ENCODE measurements at regions not wholly inside any gene's neighbourhood (a gene's known extent, or its start where the extent isn't known, plus 50 kb on each side); places are given as distances from the start of the nearest gene placed in this dataset.

DNA sequence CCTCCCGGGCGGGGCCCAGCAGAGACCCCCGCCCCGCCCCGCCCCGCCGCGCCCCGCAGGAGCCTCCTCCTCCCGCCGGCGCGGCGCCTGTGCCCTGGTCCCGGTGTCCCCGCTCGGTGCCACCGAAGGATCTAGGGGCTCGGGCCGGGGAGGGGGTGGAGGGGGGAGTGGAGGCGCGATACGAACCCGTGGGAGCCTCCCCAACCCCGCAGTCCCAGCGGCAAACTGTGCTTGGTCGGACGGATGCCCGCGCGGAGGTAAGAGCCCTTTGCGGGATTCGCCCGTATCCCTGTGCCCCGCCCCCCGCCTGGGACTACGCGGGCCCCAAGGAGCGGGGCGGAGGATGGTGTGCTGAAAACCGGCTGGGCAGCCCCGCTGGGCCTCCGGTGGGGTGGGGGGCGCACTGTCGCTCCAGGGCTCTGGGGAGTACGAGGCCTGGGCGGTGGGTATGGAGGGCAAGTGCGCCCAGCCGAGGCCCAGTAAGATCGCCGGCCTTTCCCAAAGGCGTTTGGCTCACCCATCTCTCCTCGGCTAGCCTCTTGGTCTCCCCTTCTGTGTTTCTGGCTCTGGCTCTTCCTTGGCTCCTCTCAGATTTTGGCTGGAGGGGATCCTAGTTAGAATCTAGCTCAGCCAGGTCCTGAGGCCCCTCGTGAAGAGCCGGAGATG is 65.6 kb upstream of the POLG start:
- no peak overlapping the region for H3K4me3 ChIP-seq (ENCODE audit: low read depth, low read length)

DNA sequence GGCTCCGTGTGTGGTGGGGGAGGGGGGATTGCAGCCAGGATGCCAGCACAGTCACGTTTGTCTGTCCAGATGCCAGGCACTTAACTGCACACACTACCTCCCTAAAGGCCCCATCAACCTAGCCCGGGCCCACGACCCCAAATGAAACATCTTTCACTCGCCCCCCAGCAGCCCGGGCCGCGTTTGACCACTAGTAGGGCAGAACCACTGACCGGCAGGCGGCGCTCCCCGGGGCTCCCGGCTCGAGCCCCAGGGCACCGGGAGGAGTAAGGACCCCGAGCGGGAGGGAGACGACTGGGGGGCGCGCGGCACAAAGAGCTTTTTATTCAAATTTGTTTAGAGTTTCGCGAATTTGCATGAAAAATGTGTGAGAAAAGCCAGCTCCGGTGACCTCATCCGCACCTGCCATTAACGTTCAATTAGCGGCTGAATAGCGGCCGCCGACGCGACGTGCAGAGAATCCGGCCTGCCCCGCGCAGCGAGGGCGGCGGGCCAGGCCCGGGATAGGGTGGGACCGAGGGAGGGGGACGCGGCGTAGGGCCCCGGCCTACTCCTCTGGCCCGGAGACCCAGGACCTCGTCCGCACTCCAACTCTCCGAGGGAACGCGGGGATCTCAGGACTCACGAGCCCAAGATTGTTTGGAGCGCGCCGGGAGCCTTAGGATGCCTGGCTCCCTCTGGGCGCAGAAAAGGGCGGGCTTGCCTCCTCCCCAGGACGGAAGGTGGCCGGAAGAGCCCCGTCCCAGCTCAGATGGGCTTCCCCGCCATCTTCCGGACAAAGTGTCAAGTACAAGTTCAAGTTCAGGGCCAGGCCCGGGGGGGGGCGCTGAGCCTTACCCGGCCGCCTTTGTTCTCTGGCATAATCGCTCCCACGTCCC is 64.9 kb upstream of the POLG start:
- H3K4me3 ChIP-seq (ENCODE audit: low read depth, low read length), result peak overlapping the region; percentile 13

- H3K4me3 ChIP-seq (ENCODE audit: low read depth, low read length), result no peak overlapping the region
These were observed 64.2 kb upstream of the POLG start for GRCh38 chr15:89398896-89399237.

- H3K4me3 ChIP-seq (ENCODE audit: low read depth, low read length), result no peak overlapping the region
These were observed 63.0 kb upstream of the POLG start for GRCh38 chr15:89397653-89398023.

DNA sequence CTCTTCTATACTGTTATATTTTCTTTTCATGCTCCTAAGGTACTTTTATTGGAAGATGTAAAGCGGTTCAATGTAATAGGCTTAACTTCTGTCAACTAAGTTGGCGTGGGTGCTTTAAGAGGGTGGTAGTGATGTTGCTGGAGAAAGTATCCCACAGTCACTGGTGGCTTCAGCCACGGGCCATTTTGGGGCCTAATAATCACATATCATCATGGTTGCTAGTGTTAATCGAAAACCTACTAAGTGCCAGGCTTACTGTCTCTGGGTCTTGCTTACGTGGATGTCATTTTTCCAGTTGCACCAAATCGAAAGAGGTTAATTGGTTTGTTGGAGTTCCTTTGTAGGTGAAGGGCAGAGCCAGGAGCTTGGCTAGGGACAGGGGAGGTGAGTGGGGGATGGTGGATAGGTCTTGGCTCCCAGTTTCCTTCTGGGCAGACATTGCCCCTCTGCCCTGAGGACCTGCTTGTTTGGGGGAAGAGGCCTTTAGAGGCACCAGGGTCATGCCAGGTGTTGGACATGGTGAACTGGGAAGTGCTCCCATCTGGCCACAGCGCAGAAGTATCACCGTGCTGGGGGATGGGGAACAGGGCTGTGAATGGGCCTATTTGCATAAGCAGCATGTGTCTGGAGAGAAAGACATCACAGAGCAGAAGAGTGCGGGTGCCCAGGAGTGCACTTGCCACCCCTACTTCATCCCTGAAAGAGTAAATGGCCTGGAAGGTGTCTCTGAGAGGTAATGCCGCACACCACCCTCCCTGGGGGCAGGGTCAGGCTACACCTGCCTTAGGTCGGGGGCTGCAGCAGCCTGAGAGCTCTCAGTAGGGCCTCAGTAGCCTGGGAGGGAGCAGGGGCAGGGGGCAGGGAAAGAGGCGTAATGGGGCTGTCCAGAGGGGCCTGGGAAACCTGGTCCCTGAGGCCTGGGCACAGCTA is 62.4 kb upstream of the POLG start:
- no peak overlapping the region for H3K4me3 ChIP-seq (ENCODE audit: low read depth, low read length)

DNA sequence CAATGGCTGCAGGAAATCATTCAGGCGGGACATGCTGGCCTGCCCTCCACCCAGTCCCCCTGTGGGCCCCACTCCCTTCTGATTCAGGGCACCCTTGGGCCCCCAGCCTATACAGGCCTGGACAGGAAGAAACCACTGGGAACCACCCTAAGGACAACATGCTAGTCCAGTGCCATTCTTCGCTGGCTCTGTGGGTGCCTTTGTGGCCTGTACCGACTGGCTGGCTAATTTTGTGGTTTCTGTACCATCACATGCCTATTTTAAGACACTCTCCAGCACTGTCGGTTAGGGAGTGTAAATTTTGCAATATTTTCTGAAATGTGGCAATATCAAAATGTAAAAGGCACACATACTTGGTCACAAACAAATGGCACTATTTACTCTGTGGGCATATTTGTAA is 61.4 kb upstream of the POLG start:
- no peak overlapping the region for H3K4me3 ChIP-seq (ENCODE audit: low read depth, low read length)

DNA sequence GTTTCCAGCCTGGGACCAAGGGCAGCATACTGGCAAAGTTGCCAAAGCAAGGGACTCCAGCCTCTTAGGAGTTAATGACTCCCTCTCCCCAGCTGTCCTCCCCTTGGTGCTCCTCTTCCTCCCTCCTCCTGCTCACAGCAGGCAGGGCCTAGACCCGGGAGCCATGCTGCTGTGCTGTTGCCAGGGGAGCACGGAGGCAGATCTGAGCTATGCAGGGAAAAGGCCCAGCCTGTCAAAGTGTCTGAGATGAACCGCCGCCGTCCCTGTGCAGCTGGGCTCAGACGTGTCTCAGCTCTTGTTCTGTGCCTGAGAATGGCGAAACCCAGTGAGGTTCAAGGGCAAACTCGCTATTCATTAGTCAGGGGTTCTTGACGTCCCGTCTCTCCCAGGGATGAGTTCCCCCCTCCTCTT is 60.8 kb upstream of the POLG start:
- no peak overlapping the region for H3K4me3 ChIP-seq (ENCODE audit: low read depth, low read length)

- no peak overlapping the region for H3K4me3 ChIP-seq (ENCODE audit: low read depth, low read length)
These were observed 60.4 kb upstream of the POLG start for GRCh38 chr15:89395031-89395430.

DNA sequence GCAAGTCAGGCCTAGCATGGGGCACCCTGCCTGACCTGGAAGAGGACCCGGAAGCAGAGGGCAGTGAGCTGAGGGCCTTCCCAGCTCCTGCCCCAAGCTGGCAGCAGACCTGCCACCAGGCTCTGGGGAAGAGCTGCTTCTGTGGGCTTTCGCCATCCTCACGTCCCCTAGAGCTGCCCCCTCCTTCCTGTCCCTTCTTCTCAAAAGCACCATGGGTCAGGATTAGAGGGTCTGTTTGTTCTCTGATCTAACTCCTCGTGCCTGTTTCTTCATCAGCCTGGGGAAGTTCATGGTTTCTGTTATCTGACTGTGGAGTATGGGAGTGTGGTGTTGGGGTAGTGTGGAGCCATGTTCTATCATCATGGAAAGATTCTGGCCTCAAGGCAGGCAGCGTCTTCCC is 58.4 kb upstream of the POLG start:
- H3K4me3 ChIP-seq (ENCODE audit: low read depth, low read length), result no peak overlapping the region

GRCh38 chr15:89391685-89392257 is 57.1 kb upstream of the POLG start:
- no peak overlapping the region for H3K4me3 ChIP-seq (ENCODE audit: low read depth, low read length)

- no peak overlapping the region for H3K4me3 ChIP-seq (ENCODE audit: low read depth, low read length)
These were observed 55.4 kb upstream of the POLG start for GRCh38 chr15:89389841-89390603.

GRCh38 chr15:89387140-89387903 is 52.7 kb upstream of the POLG start:
- H3K4me3 ChIP-seq (ENCODE audit: low read depth, low read length), result no peak overlapping the region

DNA sequence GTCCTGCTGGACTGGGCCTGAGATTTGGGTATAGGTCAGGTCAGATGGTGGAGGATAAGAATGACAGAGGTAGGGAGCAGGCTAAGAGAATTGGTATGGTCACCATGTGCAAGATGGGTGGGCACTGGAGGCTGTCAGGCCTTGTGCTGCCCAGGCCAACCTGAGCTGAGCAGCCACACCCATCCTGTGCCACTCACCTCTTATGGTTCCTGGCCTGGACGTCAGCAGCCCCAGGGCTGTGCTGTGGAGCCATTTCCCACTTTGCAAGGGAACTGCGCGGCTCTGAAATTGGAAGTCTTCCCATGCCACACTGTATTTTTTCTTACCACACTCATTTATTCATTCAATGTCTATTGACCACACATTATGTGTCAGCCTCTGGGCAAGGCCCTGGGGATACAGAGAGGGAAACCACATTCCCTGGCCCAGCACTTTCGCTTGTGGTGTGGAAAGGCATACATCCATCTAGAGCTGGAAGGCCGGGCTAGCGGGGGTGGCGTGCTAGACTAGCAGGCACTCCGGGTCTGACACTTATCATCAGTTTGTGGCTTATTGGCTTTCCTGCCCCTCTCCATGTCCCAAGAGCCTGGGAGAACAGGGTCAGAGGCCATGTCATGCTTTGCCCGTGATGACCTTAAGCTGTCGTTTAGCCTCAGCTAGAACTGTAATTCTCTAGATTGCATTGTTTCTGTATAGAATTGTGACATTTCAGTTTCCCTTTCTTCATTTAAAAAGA is 51.1 kb upstream of the POLG start:
- H3K4me3 ChIP-seq (ENCODE audit: low read depth, low read length), result no peak overlapping the region
